H1 (cell line): ENCODE measurements at regions not wholly inside any gene's neighbourhood (a gene's known extent, or its start where the extent isn't known, plus 50 kb on each side); places are given as distances from the start of the nearest gene placed in this dataset.

Experiments used
- CHD1 ChIP-seq: IDR thresholded peaks from 2 replicates; pipeline ENCODE4 v1.6.1; 2012; ENCODE audit warnings: low read depth, low read length, improper control_type of control experiment
- KDM4A ChIP-seq: IDR thresholded peaks from one replicate; pipeline ENCODE4 v1.7.1; 2012; ENCODE audit warnings: low read depth, mild to moderate bottlenecking, moderate library complexity, low read length, inconsistent platforms; ENCODE audit not compliant: severe bottlenecking
- SRF ChIP-seq: IDR thresholded peaks from 2 replicates; pipeline ENCODE4 v1.6.1; 2011; ENCODE audit warnings: mild to moderate bottlenecking, low read depth, low read length, moderate library complexity
- TF ChIP-seq, protein P1 (sequence below), 3 experiments: IDR thresholded peaks; 1 replicate in 2 of 3; 2 replicates in 1 of 3; pipeline versions ENCODE4 v1.5.1 to v1.6.1; 2011; ENCODE audit warnings: low read length in 3 of 3, mild to moderate bottlenecking in 3 of 3, inconsistent platforms in 2 of 3, low read depth in 1 of 3, moderate library complexity in 1 of 3; ENCODE audit not compliant: insufficient read depth in 1 of 3; ENCODE audit errors: control extremely low read depth in 1 of 3

DNA sequence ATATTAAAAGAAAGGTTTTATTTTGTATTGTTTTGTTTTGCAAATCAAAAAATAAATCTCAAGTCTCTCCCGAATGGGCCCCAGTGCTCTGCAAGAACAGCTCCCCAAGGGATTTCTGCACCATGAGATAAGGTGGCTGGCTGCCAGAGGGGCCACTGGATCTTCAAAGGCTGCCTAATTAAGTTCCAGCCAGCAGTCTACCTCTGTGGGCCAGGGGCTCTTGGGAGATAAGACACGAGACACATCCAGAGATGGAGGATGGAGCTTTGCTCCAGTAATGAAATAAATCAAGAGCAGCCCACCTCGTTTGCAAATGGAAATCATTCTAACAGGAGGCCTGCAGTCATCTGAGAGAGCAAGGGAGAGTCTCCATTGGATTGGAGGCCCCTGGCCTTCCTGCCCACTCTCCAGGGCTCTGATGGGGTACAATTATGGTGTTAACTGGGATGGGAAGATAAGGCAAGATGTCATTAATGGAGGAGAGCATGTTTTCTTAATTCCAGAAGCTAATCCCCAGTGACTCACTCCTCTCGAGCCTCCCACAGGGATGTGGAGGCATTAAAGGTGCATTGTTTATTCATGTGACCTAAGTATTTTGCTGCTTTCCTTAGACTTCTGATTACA lies 155.2 kb upstream of the KAZN start (continued):
- TF ChIP-seq, protein P1, sequence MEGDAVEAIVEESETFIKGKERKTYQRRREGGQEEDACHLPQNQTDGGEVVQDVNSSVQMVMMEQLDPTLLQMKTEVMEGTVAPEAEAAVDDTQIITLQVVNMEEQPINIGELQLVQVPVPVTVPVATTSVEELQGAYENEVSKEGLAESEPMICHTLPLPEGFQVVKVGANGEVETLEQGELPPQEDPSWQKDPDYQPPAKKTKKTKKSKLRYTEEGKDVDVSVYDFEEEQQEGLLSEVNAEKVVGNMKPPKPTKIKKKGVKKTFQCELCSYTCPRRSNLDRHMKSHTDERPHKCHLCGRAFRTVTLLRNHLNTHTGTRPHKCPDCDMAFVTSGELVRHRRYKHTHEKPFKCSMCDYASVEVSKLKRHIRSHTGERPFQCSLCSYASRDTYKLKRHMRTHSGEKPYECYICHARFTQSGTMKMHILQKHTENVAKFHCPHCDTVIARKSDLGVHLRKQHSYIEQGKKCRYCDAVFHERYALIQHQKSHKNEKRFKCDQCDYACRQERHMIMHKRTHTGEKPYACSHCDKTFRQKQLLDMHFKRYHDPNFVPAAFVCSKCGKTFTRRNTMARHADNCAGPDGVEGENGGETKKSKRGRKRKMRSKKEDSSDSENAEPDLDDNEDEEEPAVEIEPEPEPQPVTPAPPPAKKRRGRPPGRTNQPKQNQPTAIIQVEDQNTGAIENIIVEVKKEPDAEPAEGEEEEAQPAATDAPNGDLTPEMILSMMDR (IDR thresholded peaks at IDR 0.05; ENCODE audit: control extremely low read depth in 1 of 3, insufficient read depth in 1 of 3, low read depth in 1 of 3, low read length in 3 of 3): no peak
- TF ChIP-seq CHD1: no peak
- TF ChIP-seq SRF: no peak
- TF ChIP-seq KDM4A: no peak
